ENCODE measurements at regions not wholly inside any gene's neighbourhood (a gene's known extent, or its start where the extent isn't known, plus 50 kb on each side); places are given as distances from the start of the nearest gene placed in this dataset.

DNA sequence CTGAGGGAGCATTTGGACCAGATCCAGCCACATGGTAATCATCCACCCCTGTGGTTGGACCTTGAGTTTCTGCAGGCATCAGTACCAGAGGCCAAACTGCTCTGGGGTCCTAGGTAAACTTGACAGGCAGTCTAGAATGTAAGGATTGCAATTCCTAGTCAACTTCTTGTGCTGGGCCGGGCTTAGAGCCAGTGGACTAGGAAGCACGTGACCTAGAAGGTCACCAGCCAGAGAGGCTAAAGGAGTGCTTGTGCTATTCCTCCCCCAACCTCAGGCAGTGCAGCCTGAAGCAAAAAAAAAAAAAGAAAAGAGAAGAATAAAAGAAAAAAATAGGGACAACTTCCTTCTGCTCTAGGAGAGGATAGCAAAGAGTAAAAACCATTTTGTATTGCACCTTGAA is 406.2 kb upstream of the FTMT start:
- Histone ChIP-seq H3K9ac (ENCODE audit: insufficient read depth, low read depth, low read length) (no peak overlapping the region), H3K4me2 (ENCODE audit: low read depth, low read length) (no peak overlapping the region), H3K27ac (ENCODE audit: extremely low read length, insufficient read depth, low read length) (no peak overlapping the region), H3K4me3 (replicated peaks in 1 of 3; ENCODE audit: insufficient read depth in 1 of 3, low read depth in 2 of 3, low read length in 3 of 3) (no peak overlapping the region), H3K4me1 (ENCODE audit: insufficient read depth, low read length) (no peaks in the 10 kb centered on the region), H3K36me3 (replicated peaks in 1 of 2; ENCODE audit: control insufficient read depth in 1 of 2, insufficient read depth in 2 of 2, low read length in 2 of 2) (no peaks in the 10 kb centered on the region), H3K9me3 (ENCODE audit: low read length) (peaks cover 25% of the 10 kb centered on the region), H3K27me3 (ENCODE audit: control insufficient read depth in 1 of 2, insufficient read depth in 2 of 2, low read length in 2 of 2) (no peaks in the 10 kb centered on the region), H4K20me1 (ENCODE audit: insufficient read depth, low read length) (no peaks in the 10 kb centered on the region), H3K79me2 (ENCODE audit: insufficient read depth, low read length) (no peaks in the 10 kb centered on the region), H2AFZ (ENCODE audit: low read length) (no peak overlapping the region)
- no peak for FAIRE-seq
- no TSS peak for BruUV-seq (replicated peaks)
- in situ Hi-C loops (cut with HindIII; ENCODE audit: extremely low pct_ligation_motif_present, low pct_unique_long_range_greater_than_20kb) (no loop called here), intact Hi-C loops (cut with micrococcal nuclease; ENCODE audit: unreplicated experiment) (no loop called here)
- TF ChIP-seq SAFB2 (CRISPR knock-in tag; IDR thresholded peaks at IDR 0.05; ENCODE audit: borderline replicate concordance, low read depth) = no peak
- TF ChIP-seq, protein P1, sequence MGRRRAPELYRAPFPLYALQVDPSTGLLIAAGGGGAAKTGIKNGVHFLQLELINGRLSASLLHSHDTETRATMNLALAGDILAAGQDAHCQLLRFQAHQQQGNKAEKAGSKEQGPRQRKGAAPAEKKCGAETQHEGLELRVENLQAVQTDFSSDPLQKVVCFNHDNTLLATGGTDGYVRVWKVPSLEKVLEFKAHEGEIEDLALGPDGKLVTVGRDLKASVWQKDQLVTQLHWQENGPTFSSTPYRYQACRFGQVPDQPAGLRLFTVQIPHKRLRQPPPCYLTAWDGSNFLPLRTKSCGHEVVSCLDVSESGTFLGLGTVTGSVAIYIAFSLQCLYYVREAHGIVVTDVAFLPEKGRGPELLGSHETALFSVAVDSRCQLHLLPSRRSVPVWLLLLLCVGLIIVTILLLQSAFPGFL (CRISPR knock-in tag; IDR thresholded peaks at IDR 0.05) = no peak
- no peak for TF ChIP-seq HMG20B (CRISPR knock-in tag; conservative IDR thresholded peaks at IDR 0.05)
- TF ChIP-seq ESRRA (CRISPR knock-in tag; IDR thresholded peaks at IDR 0.05; ENCODE audit: low read depth) = no peak
- no peak for TF ChIP-seq ZBTB1 (CRISPR knock-in tag; IDR thresholded peaks at IDR 0.05; ENCODE audit: borderline replicate concordance)
- TF ChIP-seq, protein P2, sequence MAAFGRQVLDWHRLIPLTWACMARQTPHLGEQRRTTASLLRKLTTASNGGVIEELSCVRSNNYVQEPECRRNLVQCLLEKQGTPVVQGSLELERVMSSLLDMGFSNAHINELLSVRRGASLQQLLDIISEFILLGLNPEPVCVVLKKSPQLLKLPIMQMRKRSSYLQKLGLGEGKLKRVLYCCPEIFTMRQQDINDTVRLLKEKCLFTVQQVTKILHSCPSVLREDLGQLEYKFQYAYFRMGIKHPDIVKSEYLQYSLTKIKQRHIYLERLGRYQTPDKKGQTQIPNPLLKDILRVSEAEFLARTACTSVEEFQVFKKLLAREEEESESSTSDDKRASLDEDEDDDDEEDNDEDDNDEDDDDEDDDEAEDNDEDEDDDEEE (CRISPR knock-in tag; IDR thresholded peaks at IDR 0.05) = no peak
- no peak for TF ChIP-seq ZNF737 (CRISPR knock-in tag; IDR thresholded peaks at IDR 0.05; ENCODE audit: borderline replicate concordance)
- no peak for TF ChIP-seq ARNT2 (CRISPR knock-in tag; IDR thresholded peaks at IDR 0.05; ENCODE audit: low read depth)
- TF ChIP-seq, protein P3, sequence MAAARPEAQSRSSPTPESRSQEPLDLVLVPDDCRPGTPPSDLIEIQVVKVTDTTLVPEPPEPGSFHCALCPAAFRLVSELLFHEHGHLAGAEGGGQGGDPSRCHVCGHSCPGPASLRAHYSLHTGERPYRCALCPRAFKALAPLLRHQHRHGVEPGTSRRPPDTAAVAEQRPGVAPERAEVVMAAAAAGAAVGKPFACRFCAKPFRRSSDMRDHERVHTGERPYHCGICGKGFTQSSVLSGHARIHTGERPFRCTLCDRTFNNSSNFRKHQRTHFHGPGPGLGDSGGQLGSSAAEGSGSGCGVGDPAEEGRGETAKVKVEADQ (CRISPR knock-in tag; IDR thresholded peaks at IDR 0.05; ENCODE audit: borderline replicate concordance) = no peak
- POLR2A ChIA-PET = no interaction called here
- WGBS (ENCODE audit: low lambda C conversion rate) = 2% methylated on average over 2 of the region's 2 CpGs
- ATAC-seq = no peak
- no peak for DNase-seq (ENCODE audit: low spot score)
- CTCF ChIA-PET (ENCODE audit: low intra/inter-chr PET ratio, low total read pairs) = no interaction called here
